ENCODE measurements at regions not wholly inside any gene's neighbourhood (a gene's known extent, or its start where the extent isn't known, plus 50 kb on each side); places are given as distances from the start of the nearest gene placed in this dataset.

DNA sequence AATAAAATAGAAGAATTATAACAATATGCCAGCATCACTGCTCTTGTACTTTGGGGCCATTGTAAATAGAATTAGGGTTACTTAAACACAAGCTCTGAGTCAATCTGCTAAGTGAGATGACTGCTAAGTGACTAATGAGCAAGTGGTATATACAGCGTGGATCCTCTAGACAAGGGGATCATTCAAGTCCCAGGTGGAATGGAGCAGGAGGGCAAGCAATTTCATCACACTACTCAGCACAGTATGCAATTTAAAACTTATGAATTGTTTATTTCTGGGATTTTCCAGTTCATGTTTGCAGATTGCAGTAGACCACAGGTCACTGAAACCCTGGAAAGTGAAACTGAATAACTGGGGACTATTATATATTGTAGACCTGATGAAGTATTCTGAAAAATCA, 235.3 kb downstream of the BTBD3 start:
- H3K27me3 Mint-ChIP-seq (ENCODE audit: low read depth), result no peaks in the 10 kb centered on the region
- no peaks in the 10 kb centered on the region for H3K36me3 Mint-ChIP-seq (ENCODE audit: low read depth)
- TF ChIP-seq CTCF (IDR thresholded peaks at IDR 0.05; ENCODE audit: unreplicated experiment in 3 of 3), result no peak
- H3K27ac Mint-ChIP-seq, result no peak overlapping the region
- no peaks in the 10 kb centered on the region for H3K9me3 Mint-ChIP-seq
- H3K4me3 Mint-ChIP-seq, result no peak overlapping the region
- no peaks in the 10 kb centered on the region for H3K4me1 Mint-ChIP-seq

GRCh38 chr20:12153628-12154027, 235.9 kb downstream of the BTBD3 start:
- Mint-ChIP-seq H3K4me1 (no peaks in the 10 kb centered on the region), H3K9me3 (no peaks in the 10 kb centered on the region), H3K36me3 (ENCODE audit: low read depth) (no peaks in the 10 kb centered on the region), H3K4me3 (no peak overlapping the region), H3K27me3 (ENCODE audit: low read depth) (no peaks in the 10 kb centered on the region), H3K27ac (no peak overlapping the region)
- TF ChIP-seq CTCF (IDR thresholded peaks at IDR 0.05; ENCODE audit: unreplicated experiment in 3 of 3), result no peak

DNA sequence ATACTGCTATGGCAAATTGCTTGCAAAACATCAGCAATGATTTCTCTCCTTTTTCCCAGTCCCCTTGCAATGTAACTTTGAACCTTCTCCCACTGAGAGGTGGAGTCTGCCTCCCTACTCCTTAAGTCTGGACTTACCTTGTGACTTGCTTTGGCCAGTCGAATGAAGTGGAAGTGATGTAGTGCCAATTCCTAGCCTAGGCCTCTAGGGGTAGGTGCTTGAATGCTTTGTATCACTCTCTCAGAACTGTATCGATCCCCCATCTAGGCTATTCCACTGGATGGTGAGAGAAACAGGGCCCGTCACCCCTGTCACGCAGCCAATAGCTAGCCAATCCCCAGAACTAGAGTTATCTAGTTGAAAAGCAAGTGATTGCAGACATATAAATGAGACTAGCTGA, 238.6 kb downstream of the BTBD3 start:
- no peak for TF ChIP-seq CTCF (IDR thresholded peaks at IDR 0.05; ENCODE audit: unreplicated experiment in 3 of 3)
- no peaks in the 10 kb centered on the region for H3K27me3 Mint-ChIP-seq (ENCODE audit: low read depth)
- no peak overlapping the region for H3K27ac Mint-ChIP-seq
- H3K4me1 Mint-ChIP-seq, result no peaks in the 10 kb centered on the region
- H3K9me3 Mint-ChIP-seq, result no peaks in the 10 kb centered on the region
- no peak overlapping the region for H3K4me3 Mint-ChIP-seq
- H3K36me3 Mint-ChIP-seq (ENCODE audit: low read depth), result no peaks in the 10 kb centered on the region

DNA sequence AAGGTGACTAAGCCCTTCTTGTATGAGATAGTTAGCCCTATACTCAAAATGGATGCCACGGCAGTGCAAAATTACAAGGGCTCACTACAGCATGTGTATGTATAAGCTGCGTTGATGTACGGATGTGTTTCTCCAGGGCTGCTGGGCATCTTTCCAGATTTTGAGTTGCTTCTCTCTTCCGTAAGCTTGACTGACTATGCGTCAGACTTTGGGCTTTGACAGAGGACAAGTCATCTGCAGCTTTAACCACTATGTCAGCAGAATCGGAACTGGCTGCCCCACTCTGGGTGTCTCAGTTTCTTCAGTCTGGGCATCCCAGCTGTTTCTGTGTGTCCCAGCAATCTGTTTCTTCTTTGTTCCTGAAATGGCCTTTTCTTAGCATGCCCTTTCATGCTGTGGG, 241.6 kb downstream of the BTBD3 start:
- TF ChIP-seq CTCF (IDR thresholded peaks at IDR 0.05; ENCODE audit: unreplicated experiment in 3 of 3), result no peak
- Mint-ChIP-seq H3K36me3 (ENCODE audit: low read depth) (no peaks in the 10 kb centered on the region), H3K4me3 (no peak overlapping the region), H3K27ac (no peak overlapping the region), H3K4me1 (no peaks in the 10 kb centered on the region), H3K9me3 (no peaks in the 10 kb centered on the region), H3K27me3 (ENCODE audit: low read depth) (no peaks in the 10 kb centered on the region)

DNA sequence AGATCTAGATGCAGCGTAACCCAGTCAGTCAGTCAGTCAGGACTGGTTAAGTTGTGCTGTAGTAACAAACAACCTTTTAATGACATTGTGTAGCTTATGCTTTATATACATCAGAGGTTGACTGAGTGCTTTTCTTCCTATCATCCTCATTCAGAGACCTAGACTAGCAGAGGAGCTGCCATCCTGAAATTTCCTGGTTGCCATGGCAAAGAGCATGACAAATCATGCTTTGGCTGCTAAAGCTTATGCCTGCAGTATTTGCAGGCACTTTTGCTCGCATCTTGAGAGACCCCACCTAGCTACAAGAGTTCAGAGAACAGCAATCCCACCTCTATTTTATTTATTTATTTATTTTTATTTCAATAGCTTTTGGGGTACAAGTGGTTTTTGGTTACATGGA, 244.0 kb downstream of the BTBD3 start:
- Mint-ChIP-seq H3K36me3 (ENCODE audit: low read depth) (no peaks in the 10 kb centered on the region), H3K4me1 (peaks cover 9% of the 10 kb centered on the region), H3K27me3 (ENCODE audit: low read depth) (no peaks in the 10 kb centered on the region), H3K9me3 (peaks cover 9% of the 10 kb centered on the region), H3K4me3 (no peak overlapping the region), H3K27ac (no peak overlapping the region)
- TF ChIP-seq CTCF (IDR thresholded peaks at IDR 0.05; ENCODE audit: unreplicated experiment in 3 of 3), result no peak

- TF ChIP-seq CTCF (IDR thresholded peaks at IDR 0.05; ENCODE audit: unreplicated experiment in 3 of 3), result no peak
- H3K4me3 Mint-ChIP-seq, result no peak overlapping the region
- no peaks in the 10 kb centered on the region for H3K27me3 Mint-ChIP-seq (ENCODE audit: low read depth)
- H3K36me3 Mint-ChIP-seq (ENCODE audit: low read depth), result no peaks in the 10 kb centered on the region
- H3K4me1 Mint-ChIP-seq, result peaks cover 9% of the 10 kb centered on the region
- peaks cover 25% of the 10 kb centered on the region for H3K9me3 Mint-ChIP-seq
- H3K27ac Mint-ChIP-seq, result no peak overlapping the region
Measured at GRCh38 chr20:12166053-12166717, 248.5 kb downstream of the BTBD3 start.

Data from nephron (organoid).